ENCODE measurements at regions not wholly inside any gene's neighbourhood (a gene's known extent, or its start where the extent isn't known, plus 50 kb on each side); places are given as distances from the start of the nearest gene placed in this dataset.

GRCh38 chrX:39922926-39923325, 174.8 kb downstream of the BCOR start:
- POLR2A ChIA-PET: no interaction called here
- H3K4me2 ChIP-seq: no peak overlapping the region
- CTCF ChIA-PET: no interaction called here
- H3K36me3 ChIP-seq (replicated peaks in 1 of 2; ENCODE audit: control insufficient read depth in 1 of 2, insufficient read depth in 2 of 2, low read length in 1 of 2): no peaks in the 10 kb centered on the region
- 57% methylated on average over 7 of the region's 8 CpGs for WGBS (ENCODE audit: low lambda C conversion rate)
- no peak overlapping the region for H3K27ac ChIP-seq (ENCODE audit: low read depth in 2 of 2, low read length in 1 of 2)
- no peaks in the 10 kb centered on the region for H4K20me1 ChIP-seq (ENCODE audit: insufficient read depth)
- no peak overlapping the region for H3K4me3 ChIP-seq (ENCODE audit: low read depth in 2 of 2, low read length in 1 of 2)
- peaks cover 12% of the 10 kb centered on the region for H3K27me3 ChIP-seq (ENCODE audit: insufficient read depth)
- H3F3A ChIP-seq (replicated peaks; ENCODE audit: insufficient read depth): no peaks in the 10 kb centered on the region
- no peaks in the 10 kb centered on the region; a peak in 1 of 4 replicates for H3K4me1 ChIP-seq (ENCODE audit: control insufficient read depth in 1 of 2, insufficient read depth in 2 of 2, low read depth in 1 of 2, low read length in 1 of 2)
- H3K79me2 ChIP-seq (ENCODE audit: insufficient read depth): no peaks in the 10 kb centered on the region
- no peaks in the 10 kb centered on the region for H3K9me3 ChIP-seq
- TF ChIP-seq TEAD4 (IDR thresholded peaks at IDR 0.05; ENCODE audit: borderline replicate concordance, insufficient read depth): no peak
- TF ChIP-seq USF1 (IDR thresholded peaks at IDR 0.05; ENCODE audit: borderline replicate concordance, low read depth): no peak
- no peak for TF ChIP-seq GATA2 (CRISPR knock-in tag; IDR thresholded peaks at IDR 0.05)
- no peak for TF ChIP-seq FOXM1 (IDR thresholded peaks at IDR 0.05; ENCODE audit: low read depth)
- no peak for TF ChIP-seq REST (IDR thresholded peaks at IDR 0.05; ENCODE audit: low read depth, low read length)
- no peak for TF ChIP-seq RCOR1 (IDR thresholded peaks at IDR 0.05; ENCODE audit: low read length)
- TF ChIP-seq YY1 (IDR thresholded peaks at IDR 0.05; ENCODE audit: low read depth): no peak
- TF ChIP-seq GABPA (IDR thresholded peaks at IDR 0.05; ENCODE audit: low read depth): no peak
- no peak for TF ChIP-seq PBX3 (IDR thresholded peaks at IDR 0.05)
- TF ChIP-seq EP300 (IDR thresholded peaks at IDR 0.05; ENCODE audit: borderline replicate concordance in 1 of 2, low read depth in 1 of 2, low read length in 1 of 2): no peak
- no peak for TF ChIP-seq MXI1 (IDR thresholded peaks at IDR 0.05; ENCODE audit: low read depth, low read length)
- TF ChIP-seq MAX (IDR thresholded peaks at IDR 0.05; ENCODE audit: low read depth): no peak
- no peak for TF ChIP-seq IRF3 (IDR thresholded peaks at IDR 0.05; ENCODE audit: low read depth, low read length)
- no peak for TF ChIP-seq CHD2 (IDR thresholded peaks at IDR 0.05; ENCODE audit: low read length, partially characterized antibody)
- TF ChIP-seq USF2 (IDR thresholded peaks at IDR 0.05; ENCODE audit: borderline replicate concordance, low read depth, low read length): no peak
- no peak for TF ChIP-seq TAF1 (IDR thresholded peaks at IDR 0.05; ENCODE audit: borderline replicate concordance, low read depth, low read length)
- no peak for TF ChIP-seq MEF2A (IDR thresholded peaks at IDR 0.05; ENCODE audit: borderline replicate concordance, low read depth)
- no peak for TF ChIP-seq SIN3A (IDR thresholded peaks at IDR 0.05; ENCODE audit: borderline replicate concordance, low read depth, low read length)
- TF ChIP-seq EZH2phosphoT487 (IDR thresholded peaks at IDR 0.05; ENCODE audit: borderline replicate concordance, low read depth): no peak
- no peak overlapping the region for H3K9ac ChIP-seq
- DNase-seq: no peak
- H2AFZ ChIP-seq (ENCODE audit: low read depth): no peak overlapping the region
- no peaks in the 10 kb centered on the region for H3K9me2 ChIP-seq
